SW480 (cell line): ENCODE measurements at regions not wholly inside any gene's neighbourhood (a gene's known extent, or its start where the extent isn't known, plus 50 kb on each side); places are given as distances from the start of the nearest gene placed in this dataset.

Source experiments
- DNase-seq: peaks from one replicate; pipeline ENCODE4 v3.0.0-alpha.2; 2016; ENCODE audit warnings: low spot score

DNA sequence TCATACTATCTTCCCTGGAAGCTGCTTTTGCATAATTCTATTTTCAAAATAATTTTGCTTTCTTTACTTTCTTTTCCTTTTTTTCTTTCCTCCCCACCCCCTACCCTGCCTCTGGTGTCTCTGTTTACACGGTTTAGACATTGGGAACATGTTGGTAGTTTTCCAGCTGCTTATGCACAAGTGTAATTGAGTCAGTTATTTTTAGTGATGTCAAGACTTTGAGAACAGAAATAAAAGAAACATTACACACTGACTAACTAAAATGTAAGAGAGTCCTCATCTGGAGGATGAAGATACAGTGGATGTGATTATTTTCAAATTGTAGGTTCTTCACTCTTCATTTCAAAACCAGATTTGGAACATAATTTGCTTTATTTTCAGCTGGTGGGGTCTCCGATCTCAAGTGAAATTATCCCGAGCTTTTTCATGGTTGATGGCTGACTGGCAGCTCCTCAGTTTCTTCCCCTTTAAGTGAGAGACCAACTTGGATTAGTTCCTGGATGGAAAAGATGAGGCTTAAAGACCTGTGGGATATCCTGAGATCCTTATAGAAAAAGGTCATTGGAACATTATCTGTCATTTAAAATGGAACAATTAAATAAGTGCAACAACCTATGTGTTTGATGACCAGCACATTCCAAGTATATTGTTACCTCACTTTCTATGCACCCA is 154.4 kb upstream of the ZNF462 start:
- DNase-seq, result no peak

- DNase-seq, result no peak
Observed at GRCh38 chr9:106712279-106712678, 150.7 kb upstream of the ZNF462 start.

DNA sequence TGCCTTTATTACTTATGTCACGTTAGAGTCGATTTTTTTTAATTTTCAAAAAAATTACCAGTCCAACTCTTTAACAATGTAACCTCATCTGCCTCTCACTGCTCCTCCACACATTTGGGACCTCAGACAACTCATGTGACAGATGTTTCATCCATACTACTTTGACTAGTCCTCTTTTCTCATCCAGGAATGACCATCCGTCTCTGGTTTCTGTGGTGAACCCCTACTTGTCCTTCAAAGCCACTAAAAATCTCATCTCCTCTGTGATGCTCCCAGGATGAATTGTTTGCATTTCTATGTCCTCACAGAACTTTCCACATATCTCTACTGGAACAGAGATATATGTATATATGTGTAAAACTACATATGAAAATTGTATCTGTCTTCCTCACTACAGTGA is 149.8 kb upstream of the ZNF462 start:
- DNase-seq, result no peak

DNA sequence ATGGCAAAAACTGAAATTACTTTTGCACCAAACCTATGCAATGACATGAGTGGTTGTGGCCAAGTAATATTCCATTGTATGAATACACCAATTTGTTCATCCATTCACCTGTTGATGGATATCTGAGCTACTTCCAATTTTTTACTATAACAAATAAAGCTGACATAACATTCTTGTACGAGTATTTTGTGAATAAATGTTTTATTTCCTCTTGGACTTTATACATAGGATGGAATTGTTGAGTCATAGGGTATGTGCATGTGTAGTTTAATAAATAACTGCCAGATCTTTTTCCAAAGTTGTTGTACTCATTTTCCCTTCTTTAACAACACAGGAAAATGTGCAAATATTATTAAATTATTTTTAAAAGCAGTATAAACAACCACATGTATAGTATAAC is 146.1 kb upstream of the ZNF462 start:
- DNase-seq, result no peak

DNA sequence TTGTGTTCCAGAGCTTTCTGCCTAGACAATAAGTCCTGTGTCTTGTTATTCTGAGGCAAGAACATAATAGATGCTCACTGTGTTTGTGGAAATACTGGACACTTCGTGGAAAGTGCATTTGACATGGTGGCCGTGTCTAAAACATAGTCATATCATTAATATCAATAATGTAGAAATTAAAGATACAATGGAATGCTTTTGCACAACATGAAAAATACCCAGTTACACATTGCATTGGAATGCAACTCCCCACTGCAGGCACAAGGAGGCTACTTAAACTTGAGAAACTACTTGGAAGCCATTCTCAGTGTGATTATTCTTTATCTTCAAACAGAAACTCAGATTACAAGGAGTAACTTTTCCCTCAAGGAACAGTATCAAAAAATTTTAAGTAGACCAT is 145.3 kb upstream of the ZNF462 start:
- no peak for DNase-seq

- DNase-seq, result no peak
Observed at GRCh38 chr9:106718936-106719335, 144.0 kb upstream of the ZNF462 start.

DNA sequence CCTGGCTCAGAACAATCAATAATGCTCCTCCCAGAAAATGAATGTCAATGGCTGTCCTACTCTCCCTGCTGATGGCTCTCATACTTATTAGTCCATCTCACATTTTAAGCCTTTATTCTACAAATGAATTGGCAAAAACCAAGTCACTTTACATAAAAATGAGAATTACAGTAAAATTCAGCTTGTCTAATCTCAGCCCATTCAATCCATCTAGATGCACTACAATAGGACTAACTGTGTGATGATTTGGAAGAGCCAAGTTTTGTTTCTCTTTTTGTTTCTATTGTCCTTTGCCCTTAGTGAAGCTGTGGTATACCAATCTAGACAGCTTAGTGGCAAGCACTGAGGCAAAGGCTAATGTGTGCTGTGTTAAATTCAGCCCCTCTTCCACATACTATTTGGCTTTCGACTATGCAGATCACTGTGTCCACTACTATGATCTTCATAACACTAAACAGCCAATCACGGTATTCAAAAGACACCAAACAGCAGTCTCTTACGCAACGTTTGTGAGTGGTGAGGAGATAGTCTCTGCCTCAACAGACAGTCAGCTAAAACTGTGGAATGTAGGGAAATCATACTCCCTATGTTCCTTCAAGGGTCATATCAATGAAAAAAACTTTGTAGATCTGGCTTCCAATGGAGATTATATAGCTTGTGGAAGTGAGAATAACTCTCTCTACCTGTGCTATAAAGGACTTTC is 140.8 kb upstream of the ZNF462 start:
- no peak for DNase-seq

DNA sequence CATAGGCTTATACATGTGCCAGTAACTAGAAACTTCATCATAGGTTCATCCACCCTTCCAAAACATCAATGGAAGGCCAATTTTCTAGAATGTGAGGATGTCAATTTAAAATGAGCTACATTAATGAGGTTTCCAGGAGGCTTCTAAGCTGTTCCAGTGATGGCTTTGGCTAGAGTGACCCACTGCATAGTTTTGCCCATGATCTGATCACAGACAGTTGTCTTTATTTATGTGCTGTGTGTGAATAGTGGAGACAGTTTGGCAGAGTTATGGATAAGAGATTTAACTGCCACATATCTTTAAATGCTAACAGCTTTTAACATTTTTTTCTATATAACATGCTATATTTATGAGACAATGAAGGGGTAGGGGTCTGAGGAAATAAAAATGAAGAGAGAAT is 139.0 kb upstream of the ZNF462 start:
- no peak for DNase-seq

DNA sequence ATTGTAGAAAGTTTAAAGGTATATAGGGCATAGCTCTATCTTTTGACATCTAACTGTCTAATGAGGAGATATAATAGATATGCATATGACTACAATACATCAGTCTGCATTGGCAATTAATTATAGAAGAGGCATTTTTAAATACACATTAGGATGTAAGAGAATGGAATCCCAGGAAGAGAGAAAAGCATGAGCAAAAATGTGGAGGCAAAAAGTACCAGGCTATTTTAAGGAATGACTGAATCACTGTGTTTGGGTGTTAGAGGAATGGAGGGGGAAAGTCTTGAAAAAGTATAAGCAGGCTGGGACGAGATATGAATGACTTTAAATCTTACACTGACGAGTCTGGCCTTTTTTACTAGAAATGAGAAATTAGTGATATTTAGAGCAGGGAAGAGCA is 138.4 kb upstream of the ZNF462 start:
- no peak for DNase-seq

DNA sequence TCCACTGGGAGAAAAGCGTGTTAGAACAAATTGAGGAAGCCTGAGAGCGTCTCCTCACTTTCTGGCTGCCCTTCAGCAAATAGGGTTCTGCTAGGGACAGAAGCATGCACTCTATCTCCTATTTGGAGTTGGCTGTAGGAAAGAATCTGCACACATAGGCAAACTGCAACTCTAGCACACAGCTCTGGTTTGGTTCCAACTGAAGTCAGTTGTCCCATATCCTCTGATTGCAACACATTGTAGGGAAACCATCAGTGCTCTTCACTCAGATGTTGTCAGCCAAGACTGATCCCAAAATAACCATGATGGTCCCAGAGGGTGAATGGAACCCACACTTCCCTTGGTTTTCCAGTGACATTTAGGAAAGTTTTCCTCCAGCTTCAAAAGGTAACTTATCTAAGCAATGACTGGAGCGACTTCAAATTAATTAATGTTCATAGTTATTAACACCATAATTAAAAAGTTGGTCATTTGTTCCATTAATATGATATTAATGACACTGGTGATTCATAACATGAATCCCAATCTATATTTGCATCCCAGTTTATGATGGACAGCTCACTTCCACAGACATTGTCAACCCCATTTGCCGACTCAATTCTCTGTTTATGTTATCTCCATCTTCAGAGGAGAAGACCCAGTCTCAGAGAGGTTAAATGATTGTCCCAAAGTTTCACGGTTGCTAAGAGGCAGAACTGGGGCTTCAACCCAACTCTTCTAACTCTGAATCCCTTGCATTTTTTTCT is 136.7 kb upstream of the ZNF462 start:
- DNase-seq, result no peak

- no peak for DNase-seq
Observed at GRCh38 chr9:106727969-106728368, 135.0 kb upstream of the ZNF462 start.

DNA sequence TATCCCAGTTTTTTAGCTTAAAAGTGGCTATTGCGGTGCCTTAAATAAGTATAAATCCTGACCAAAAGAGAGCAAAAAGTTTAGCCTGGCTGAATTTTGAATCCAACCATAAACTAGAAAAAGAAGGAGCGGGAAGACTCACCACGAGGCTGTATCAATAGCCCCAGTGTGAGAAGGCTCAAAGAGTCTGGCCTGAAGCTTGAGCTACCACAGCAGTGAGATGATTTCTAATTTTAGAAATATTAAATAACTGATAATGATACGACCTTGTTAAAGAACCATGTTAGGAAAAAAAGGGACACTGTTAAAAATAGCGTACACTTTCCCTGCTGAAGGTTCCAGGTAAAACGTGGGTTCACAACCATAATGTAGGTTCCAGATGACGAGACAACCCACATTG is 134.1 kb upstream of the ZNF462 start:
- DNase-seq, result no peak

GRCh38 chr9:106731910-106732309 is 131.1 kb upstream of the ZNF462 start:
- DNase-seq, result no peak

- no peak for DNase-seq
Observed at GRCh38 chr9:106733828-106734380, 129.1 kb upstream of the ZNF462 start.

DNA sequence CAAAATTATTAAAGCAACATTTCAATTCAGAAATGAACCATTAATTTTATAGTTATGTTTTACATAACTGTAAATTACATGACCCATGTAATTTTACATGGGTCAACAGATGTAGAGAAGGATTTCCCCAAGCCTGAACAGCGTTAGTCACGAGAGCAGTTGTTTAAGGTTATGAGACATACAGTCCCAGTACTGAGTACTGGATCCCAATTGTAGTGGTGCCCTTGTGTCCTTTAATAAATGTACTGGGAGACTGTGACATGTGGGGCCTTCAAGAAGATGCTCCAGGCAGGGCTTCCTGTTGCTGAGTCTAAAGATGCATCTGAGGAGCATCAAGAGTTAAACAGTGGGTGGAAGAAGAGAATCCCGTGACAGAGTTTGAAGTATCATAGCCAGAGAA is 125.5 kb upstream of the ZNF462 start:
- DNase-seq, result no peak

- DNase-seq, result no peak
Observed at GRCh38 chr9:106738109-106738508, 124.9 kb upstream of the ZNF462 start.

DNA sequence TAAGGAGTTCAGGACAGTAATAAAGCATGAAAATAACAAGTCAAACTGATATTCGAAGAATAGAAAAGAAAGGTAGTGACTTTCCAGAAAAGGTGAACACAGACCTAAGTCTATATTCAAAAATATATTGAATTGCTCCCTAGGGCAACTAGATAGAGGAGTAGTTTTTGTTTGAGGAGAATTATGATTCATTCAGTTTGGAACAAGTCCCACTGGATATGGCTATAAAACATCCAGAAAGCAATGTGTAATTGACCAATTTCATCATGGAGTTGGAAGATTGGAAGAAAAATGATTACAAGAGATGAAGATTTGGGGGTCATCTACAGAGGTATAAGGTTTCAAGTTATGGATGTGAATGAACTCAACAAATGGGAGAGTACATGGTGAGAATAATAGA is 117.5 kb upstream of the ZNF462 start:
- no peak for DNase-seq

- DNase-seq, result no peak
Observed at GRCh38 chr9:106745876-106746275, 117.1 kb upstream of the ZNF462 start.

GRCh38 chr9:106751681-106752080 is 111.3 kb upstream of the ZNF462 start:
- DNase-seq, result no peak

DNA sequence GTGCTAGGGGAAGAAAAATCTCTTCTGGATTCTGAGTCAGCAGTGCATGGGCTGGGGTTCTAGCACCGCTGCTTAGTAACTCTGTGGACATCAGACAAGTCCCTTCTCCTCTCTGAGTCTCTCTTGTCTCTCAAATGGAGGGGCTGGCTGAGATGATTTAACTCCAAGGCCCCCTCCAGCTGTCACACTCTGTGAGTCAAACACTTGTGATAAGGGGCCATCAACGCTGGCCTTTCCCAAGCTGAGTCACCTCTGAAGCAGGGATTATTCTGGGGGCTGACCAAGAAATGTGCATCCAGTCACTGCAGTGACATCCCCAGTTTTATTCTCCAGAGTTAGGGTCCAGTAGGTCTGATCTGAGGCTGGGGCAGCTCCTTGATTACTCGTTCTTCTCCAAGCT is 110.4 kb upstream of the ZNF462 start:
- DNase-seq, result no peak

DNA sequence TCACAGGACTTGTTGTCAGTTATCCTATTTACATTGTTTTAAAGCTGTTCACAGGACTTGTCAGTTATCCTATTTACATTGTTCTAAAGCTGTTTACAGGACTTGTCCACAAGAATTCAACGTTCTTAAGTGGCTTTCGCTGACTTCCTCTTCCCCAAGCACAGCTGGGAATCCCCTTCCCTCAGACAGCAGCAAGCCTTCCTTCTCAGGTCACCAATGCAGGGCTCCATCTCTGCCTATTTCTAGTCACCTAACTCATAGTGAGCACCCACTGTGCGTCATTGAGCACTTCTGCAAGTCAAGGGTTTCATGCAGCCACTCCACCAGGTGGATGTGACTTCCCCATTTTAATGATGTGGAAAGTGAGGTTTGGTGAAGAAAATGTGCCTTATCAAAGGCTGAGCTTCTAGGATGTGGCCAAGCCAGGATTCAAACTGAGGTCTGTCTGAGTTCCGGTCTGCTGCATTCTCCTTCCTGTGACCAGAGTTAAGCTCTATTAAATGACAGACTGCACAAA is 109.8 kb upstream of the ZNF462 start:
- DNase-seq, result no peak

DNA sequence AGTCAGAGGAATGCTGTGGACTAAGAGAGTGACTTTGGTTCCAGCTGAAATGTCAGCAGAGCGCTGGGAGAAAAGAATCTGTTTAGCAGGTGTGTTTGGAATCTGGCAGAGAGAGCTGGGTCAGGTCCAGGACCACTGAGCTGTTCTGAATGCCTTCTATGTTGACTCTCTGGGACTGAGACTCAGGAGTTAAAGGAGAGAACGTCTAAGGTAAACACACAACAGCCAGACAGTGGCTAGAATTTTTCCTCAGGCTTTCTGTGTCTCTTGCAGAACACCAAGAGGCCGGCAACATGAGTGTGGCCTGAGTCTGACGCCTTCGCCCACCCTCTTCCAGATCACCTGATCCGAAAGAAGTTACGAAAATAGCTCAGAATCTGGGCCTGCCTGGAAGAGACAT is 107.2 kb upstream of the ZNF462 start:
- DNase-seq, result no peak

DNA sequence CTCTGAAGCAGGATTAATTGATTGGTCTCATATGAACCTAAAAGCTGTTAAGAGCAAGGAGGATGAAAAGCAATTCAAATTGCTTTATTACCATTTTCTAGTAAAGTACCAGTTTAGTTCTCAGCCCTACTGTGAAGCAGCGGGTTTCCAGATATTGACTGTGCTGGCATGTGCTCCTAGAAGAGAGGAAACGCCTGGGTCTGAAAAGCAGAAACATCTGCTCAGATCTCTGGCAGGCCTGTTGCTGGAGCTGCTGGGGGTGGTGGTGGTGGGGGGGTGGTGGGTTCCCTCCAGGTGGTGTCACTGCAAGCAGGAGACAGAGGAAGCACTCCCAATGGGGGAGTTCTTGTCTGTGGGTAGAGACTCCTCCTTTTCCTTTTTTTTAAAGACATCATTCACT is 105.5 kb upstream of the ZNF462 start:
- DNase-seq, result no peak
